Neural progenitor cell (in vitro differentiated cells): ENCODE measurements at regions not wholly inside any gene's neighbourhood (a gene's known extent, or its start where the extent isn't known, plus 50 kb on each side); places are given as distances from the start of the nearest gene placed in this dataset.

Source experiments
- EZH2 ChIP-seq: fragments of 200-600 bp; sonication (generic); IDR thresholded peaks from 2 replicates; pipeline ENCODE4 v1.6.1; 2017; ENCODE audit warnings: antibody characterized with exemption, mild to moderate bottlenecking, moderate library complexity
- EZH2phosphoT487 ChIP-seq: fragments of 200-600 bp; sonication (generic); IDR thresholded peaks from 2 replicates; pipeline ENCODE4 v1.6.1; 2017; ENCODE audit warnings: antibody characterized with exemption
- TF ChIP-seq, protein P1 (sequence below): fragments of 200-600 bp; sonication (generic); IDR thresholded peaks from 2 replicates; pipeline ENCODE4 v1.5.1; 2017; ENCODE audit warnings: antibody characterized with exemption, mild to moderate bottlenecking

DNA sequence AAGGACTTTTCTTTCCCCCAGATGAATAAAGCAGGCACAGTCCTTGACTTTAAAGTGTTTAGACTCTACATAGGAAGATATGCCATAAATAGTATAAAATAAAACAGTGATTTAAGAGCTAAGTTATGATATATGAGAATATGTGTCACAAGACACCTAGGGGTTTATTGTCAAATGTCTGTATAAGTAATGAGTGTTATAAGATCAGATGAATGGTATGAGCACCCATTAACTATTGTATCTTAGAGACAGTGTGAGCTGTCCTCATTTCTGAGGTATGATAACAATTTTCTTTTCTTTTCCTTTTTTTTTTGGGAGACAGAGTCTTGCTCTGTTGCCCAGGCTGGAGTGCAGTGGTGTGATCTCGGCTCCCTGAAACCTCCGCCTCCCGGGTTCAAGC is 365.3 kb downstream of the RND3 start:
- TF ChIP-seq, protein P1, sequence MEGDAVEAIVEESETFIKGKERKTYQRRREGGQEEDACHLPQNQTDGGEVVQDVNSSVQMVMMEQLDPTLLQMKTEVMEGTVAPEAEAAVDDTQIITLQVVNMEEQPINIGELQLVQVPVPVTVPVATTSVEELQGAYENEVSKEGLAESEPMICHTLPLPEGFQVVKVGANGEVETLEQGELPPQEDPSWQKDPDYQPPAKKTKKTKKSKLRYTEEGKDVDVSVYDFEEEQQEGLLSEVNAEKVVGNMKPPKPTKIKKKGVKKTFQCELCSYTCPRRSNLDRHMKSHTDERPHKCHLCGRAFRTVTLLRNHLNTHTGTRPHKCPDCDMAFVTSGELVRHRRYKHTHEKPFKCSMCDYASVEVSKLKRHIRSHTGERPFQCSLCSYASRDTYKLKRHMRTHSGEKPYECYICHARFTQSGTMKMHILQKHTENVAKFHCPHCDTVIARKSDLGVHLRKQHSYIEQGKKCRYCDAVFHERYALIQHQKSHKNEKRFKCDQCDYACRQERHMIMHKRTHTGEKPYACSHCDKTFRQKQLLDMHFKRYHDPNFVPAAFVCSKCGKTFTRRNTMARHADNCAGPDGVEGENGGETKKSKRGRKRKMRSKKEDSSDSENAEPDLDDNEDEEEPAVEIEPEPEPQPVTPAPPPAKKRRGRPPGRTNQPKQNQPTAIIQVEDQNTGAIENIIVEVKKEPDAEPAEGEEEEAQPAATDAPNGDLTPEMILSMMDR: no peak
- no peak for TF ChIP-seq EZH2phosphoT487
- TF ChIP-seq EZH2: no peak
